Esophagus squamous epithelium (tissue), 4 donors: ENCODE measurements at regions not wholly inside any gene's neighbourhood (a gene's known extent, or its start where the extent isn't known, plus 50 kb on each side); places are given as distances from the start of the nearest gene placed in this dataset.

Source experiments
- POLR2A ChIP-seq, 4 donors: fragments of 450-650 bp; IDR thresholded peaks; one replicate each; pipeline ENCODE4 v1.6.1; 2017; ENCODE audit warnings: antibody characterized with exemption in 4 of 4, mild to moderate bottlenecking in 4 of 4, moderate library complexity in 3 of 4
- TF ChIP-seq, protein P1 (sequence below), 6 experiments: fragments of 450-650 bp in 4 of 6; fragments of 200-600 bp in 2 of 6; sonication (generic) in 2 of 6; IDR thresholded peaks; one replicate each; pipeline ENCODE4 v1.5.1; 2016 to 2019; ENCODE audit warnings: antibody characterized with exemption in 6 of 6, mild to moderate bottlenecking in 4 of 6, moderate library complexity in 4 of 6

DNA sequence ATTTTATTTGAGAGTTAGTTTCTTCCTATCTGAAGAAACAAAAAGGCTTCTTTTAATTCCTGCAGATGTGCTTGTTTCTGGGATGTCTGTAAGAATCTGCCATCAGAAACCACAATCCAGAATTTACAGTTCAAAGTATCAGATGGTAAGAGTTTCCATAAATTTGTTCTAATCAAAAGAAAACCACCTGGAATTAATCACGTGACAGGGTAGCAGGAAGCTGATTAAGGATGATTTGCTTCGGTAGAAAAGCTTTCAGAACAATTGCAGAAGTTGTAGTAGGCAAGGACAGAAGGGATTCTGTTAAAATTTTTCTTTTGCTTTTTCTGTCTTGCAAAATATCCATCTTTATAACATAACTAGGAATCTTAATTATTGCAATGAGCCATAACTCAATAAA is 1975.1 kb upstream of the AGA start:
- TF ChIP-seq, protein P1, sequence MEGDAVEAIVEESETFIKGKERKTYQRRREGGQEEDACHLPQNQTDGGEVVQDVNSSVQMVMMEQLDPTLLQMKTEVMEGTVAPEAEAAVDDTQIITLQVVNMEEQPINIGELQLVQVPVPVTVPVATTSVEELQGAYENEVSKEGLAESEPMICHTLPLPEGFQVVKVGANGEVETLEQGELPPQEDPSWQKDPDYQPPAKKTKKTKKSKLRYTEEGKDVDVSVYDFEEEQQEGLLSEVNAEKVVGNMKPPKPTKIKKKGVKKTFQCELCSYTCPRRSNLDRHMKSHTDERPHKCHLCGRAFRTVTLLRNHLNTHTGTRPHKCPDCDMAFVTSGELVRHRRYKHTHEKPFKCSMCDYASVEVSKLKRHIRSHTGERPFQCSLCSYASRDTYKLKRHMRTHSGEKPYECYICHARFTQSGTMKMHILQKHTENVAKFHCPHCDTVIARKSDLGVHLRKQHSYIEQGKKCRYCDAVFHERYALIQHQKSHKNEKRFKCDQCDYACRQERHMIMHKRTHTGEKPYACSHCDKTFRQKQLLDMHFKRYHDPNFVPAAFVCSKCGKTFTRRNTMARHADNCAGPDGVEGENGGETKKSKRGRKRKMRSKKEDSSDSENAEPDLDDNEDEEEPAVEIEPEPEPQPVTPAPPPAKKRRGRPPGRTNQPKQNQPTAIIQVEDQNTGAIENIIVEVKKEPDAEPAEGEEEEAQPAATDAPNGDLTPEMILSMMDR (IDR thresholded peaks at IDR 0.05), result no peak
- TF ChIP-seq POLR2A (IDR thresholded peaks at IDR 0.05), result no peak
